ENCODE measurements at regions not wholly inside any gene's neighbourhood (a gene's known extent, or its start where the extent isn't known, plus 50 kb on each side); places are given as distances from the start of the nearest gene placed in this dataset.

GRCh38 chr3:111143-112069 is 85.2 kb upstream of the CHL1 start:
- H3K4me1 ChIP-seq, result no peaks in the 10 kb centered on the region
- ATAC-seq, result no peak
- H3K27me3 ChIP-seq, result no peaks in the 10 kb centered on the region
- intact Hi-C loops (cut with DNase I; ENCODE audit: low total_unique reads) (no loop called here), in situ Hi-C loops (cut with MboI; ENCODE audit: low sequenced_read_pairs in 4 of 4) (no loop called here)
- H3K4me3 ChIP-seq, result no peak overlapping the region
- H3K27ac ChIP-seq, result no peak overlapping the region
- DNase-seq, result no peak
- H3K9me3 ChIP-seq, result no peaks in the 10 kb centered on the region
- H3K36me3 ChIP-seq, result no peaks in the 10 kb centered on the region
- no peak for TF ChIP-seq POLR2A (IDR thresholded peaks at IDR 0.05)
- no peak for TF ChIP-seq CTCF (IDR thresholded peaks at IDR 0.05 in 4 of 5, conservative IDR thresholded peaks at IDR 0.05 in 1 of 5)

GRCh38 chr3:112773-113172 is 83.8 kb upstream of the CHL1 start:
- Histone ChIP-seq H3K36me3 (no peaks in the 10 kb centered on the region), H3K9me3 (no peaks in the 10 kb centered on the region), H3K4me1 (no peaks in the 10 kb centered on the region), H3K27me3 (no peaks in the 10 kb centered on the region), H3K4me3 (no peak overlapping the region), H3K27ac (no peak overlapping the region)
- intact Hi-C loops (cut with DNase I; ENCODE audit: low total_unique reads), result no loop called here
- TF ChIP-seq CTCF (IDR thresholded peaks at IDR 0.05 in 4 of 5, conservative IDR thresholded peaks at IDR 0.05 in 1 of 5) (no peak), POLR2A (IDR thresholded peaks at IDR 0.05) (no peak)
- DNase-seq (no peak), ATAC-seq (no peak)
- in situ Hi-C loops (cut with MboI; ENCODE audit: low sequenced_read_pairs in 4 of 4), result no loop called here

GRCh38 chr3:118666-119065 is 77.9 kb upstream of the CHL1 start:
- intact Hi-C loops (cut with DNase I; ENCODE audit: low total_unique reads) (no loop called here), in situ Hi-C loops (cut with MboI; ENCODE audit: low sequenced_read_pairs in 4 of 4) (no loop called here)
- no peaks in the 10 kb centered on the region for H3K4me1 ChIP-seq
- H3K27me3 ChIP-seq, result no peaks in the 10 kb centered on the region
- no peaks in the 10 kb centered on the region for H3K36me3 ChIP-seq
- no peak overlapping the region for H3K27ac ChIP-seq
- no peak for DNase-seq
- no peaks in the 10 kb centered on the region for H3K9me3 ChIP-seq
- H3K4me3 ChIP-seq, result no peak overlapping the region
- no peak for TF ChIP-seq POLR2A (IDR thresholded peaks at IDR 0.05)
- no peak for TF ChIP-seq CTCF (IDR thresholded peaks at IDR 0.05 in 4 of 5, conservative IDR thresholded peaks at IDR 0.05 in 1 of 5)
- no peak for ATAC-seq

DNA sequence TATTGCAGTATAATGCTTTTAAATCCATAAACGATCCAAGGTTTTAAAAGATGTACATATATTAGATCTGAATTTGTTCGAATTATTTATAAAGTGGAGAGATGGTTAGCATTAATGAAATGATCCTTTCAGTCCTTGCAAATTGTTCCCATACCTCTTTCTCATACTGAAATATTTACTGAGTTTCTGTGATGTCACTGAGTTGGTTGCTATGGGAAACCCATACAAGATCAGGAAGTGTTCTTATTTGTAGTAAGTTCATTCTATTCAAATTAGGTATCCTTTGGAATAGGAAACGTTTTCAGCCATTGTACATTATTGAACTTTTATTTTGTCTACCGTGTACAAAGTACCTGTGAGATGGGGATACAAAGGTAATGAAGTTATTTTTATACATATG is 73.2 kb upstream of the CHL1 start:
- no peak overlapping the region for H3K27ac ChIP-seq
- H3K9me3 ChIP-seq, result no peaks in the 10 kb centered on the region
- no peak overlapping the region for H3K4me3 ChIP-seq
- in situ Hi-C loops (cut with MboI; ENCODE audit: low sequenced_read_pairs in 4 of 4) (no loop called here), intact Hi-C loops (cut with DNase I; ENCODE audit: low total_unique reads) (no loop called here)
- TF ChIP-seq CTCF (IDR thresholded peaks at IDR 0.05 in 4 of 5, conservative IDR thresholded peaks at IDR 0.05 in 1 of 5) (no peak), POLR2A (IDR thresholded peaks at IDR 0.05) (no peak)
- no peak for ATAC-seq
- H3K36me3 ChIP-seq, result no peaks in the 10 kb centered on the region
- DNase-seq, result no peak
- no peaks in the 10 kb centered on the region for H3K27me3 ChIP-seq
- no peaks in the 10 kb centered on the region for H3K4me1 ChIP-seq
